ENCODE measurements at regions not wholly inside any gene's neighbourhood (a gene's known extent, or its start where the extent isn't known, plus 50 kb on each side); places are given as distances from the start of the nearest gene placed in this dataset.

DNA sequence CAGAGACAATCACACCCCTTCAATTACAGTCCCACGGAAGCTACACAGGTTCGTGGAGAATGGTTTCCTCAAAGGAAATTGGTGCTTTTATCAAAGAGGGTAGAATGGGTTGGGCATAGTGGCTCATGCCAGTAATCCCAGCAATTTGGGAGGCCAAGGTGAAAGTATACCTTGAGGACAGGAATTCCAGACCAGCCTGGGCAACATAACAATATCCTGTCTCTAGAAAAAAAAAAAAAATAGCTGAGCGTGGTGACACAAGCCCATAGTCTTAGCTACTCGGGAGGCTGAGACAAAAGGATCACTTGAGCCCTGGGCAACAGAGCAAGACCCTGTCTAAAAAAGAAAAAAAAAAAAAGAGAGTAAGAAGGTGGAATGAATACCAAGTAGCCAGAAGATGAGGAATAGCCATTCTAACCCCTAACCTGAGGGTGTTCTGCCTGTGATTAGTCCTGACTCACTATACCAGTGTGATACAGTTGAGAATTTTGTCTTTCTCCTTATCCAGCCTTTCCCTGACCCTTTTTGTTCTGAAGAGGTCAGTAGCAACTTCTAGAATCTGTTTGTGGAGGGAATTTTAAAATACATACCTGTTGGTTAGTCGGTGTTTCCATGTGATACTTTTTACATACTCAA, 283.2 kb downstream of the MREG start:
- Histone ChIP-seq H3K27me3 (no peaks in the 10 kb centered on the region), H3K4me1 (no peaks in the 10 kb centered on the region), H3K27ac (no peak overlapping the region), H3K9me3 (no peaks in the 10 kb centered on the region), H3K4me3 (no peak overlapping the region), H3K36me3 (no peaks in the 10 kb centered on the region)
- no peak for TF ChIP-seq POLR2A (IDR thresholded peaks at IDR 0.05)
- TF ChIP-seq, protein P1, sequence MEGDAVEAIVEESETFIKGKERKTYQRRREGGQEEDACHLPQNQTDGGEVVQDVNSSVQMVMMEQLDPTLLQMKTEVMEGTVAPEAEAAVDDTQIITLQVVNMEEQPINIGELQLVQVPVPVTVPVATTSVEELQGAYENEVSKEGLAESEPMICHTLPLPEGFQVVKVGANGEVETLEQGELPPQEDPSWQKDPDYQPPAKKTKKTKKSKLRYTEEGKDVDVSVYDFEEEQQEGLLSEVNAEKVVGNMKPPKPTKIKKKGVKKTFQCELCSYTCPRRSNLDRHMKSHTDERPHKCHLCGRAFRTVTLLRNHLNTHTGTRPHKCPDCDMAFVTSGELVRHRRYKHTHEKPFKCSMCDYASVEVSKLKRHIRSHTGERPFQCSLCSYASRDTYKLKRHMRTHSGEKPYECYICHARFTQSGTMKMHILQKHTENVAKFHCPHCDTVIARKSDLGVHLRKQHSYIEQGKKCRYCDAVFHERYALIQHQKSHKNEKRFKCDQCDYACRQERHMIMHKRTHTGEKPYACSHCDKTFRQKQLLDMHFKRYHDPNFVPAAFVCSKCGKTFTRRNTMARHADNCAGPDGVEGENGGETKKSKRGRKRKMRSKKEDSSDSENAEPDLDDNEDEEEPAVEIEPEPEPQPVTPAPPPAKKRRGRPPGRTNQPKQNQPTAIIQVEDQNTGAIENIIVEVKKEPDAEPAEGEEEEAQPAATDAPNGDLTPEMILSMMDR (IDR thresholded peaks at IDR 0.05), result no peak
- no peak for DNase-seq

DNA sequence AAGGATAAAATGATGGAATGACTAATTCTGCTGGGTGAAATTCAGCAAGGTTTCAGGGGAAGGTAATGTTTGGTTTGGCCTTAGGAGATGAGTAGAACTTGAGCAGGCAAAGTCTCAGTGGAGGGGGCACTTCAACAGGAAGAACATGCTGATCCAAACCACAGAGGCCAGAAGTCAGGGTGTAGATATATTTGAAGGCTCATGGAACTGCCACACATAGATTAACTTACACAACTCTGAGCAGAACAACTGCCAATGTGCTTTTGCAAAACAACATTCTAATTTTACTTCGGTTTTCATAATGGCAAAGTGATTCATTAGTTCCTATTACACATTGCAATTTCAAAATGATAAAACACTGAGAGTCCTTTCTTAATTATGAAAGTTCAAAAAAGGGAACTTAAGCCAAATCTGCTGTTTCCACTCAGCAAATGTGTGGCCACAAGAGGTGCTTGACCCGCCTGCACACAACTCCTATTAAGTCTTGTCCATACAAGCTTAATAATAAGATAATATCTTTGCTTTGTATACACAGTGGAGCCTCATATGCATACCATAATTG, 284.8 kb downstream of the MREG start:
- TF ChIP-seq POLR2A (IDR thresholded peaks at IDR 0.05), result no peak
- TF ChIP-seq, protein P1 (IDR thresholded peaks at IDR 0.05), result no peak
- DNase-seq, result no peak

DNA sequence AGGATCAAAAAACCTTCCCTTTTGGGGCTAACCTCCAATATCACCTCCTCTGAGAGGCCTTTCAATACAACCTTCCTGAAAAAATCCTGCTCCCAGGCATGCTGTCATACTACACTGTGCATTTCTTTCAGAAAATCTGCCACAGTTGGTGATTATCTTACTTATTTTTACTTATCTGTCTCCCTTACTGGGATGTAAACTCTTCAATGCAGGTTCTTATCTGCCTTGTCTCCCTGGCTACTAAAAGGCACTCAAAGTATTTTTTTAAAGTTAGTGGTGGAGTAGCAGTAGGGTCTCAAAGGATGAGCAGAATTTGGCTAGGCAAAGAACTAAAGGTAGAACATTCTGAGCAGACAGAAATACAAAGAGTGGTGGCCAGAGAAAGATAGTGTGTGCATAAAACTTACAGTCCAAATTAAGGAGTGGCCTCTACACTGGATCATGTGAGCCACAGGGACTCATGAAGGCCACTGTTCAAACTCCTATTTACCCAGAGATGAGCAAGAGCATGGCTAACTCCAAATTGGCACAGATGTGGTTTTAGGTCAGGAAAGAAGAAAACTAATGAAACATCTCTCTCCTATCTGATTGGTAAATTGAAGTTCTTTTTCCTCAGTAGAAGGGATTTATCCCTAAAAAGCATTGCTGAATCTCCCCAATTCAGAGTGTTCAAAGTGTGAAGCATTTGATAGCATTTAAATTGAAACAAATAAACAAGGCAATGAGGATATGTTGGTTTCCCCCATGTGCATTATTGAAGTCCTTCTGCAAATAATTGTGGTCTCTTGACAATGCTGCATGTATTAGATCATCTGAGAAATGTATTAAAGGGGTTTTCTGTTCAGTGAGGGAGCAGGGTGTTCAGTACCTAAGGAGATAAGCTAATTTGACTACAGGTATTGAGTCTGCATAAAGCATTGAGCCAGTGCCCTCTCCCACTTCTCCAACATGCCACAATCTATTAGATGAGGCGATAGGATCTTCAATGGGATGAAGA, 285.5 kb downstream of the MREG start:
- H3K9me3 ChIP-seq, result no peaks in the 10 kb centered on the region
- DNase-seq, result no peak
- no peaks in the 10 kb centered on the region for H3K36me3 ChIP-seq
- H3K4me1 ChIP-seq, result no peaks in the 10 kb centered on the region
- H3K4me3 ChIP-seq, result no peak overlapping the region
- TF ChIP-seq, protein P1 (IDR thresholded peaks at IDR 0.05), result no peak
- TF ChIP-seq POLR2A (IDR thresholded peaks at IDR 0.05), result no peak
- no peaks in the 10 kb centered on the region for H3K27me3 ChIP-seq
- peak overlapping the region in 1 of 4 donors; percentile 19 for H3K27ac ChIP-seq

More for the DNA sequence above, 284.8 kb downstream of the MREG start:
- Histone ChIP-seq H3K4me3 (no peak overlapping the region), H3K27ac (peak overlapping the region in 1 of 4 donors; percentile 19), H3K36me3 (no peaks in the 10 kb centered on the region), H3K9me3 (no peaks in the 10 kb centered on the region), H3K4me1 (no peaks in the 10 kb centered on the region), H3K27me3 (no peaks in the 10 kb centered on the region)

DNA sequence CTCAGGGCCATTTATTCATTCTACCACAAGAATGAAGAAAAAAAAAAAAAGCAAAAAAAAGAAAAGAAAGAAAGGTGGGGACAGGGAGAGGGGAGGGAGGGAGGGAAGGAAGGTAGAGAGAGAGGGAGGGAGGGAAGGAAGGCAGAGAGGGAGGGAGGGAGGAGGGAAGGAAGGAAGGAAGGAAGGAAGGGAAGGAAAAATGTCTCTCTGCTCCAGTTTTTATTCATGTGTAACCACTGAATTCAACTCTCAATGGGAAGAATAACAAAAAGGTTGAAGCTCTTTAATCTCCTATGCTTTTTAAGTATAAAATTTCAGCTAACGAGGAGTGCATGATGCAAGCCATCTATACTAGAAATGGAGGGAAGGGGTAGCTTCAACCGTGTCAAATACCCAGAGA, 287.3 kb downstream of the MREG start:
- Histone ChIP-seq H3K4me1 (no peaks in the 10 kb centered on the region), H3K36me3 (no peaks in the 10 kb centered on the region), H3K4me3 (no peak overlapping the region), H3K27me3 (no peaks in the 10 kb centered on the region), H3K27ac (no peak overlapping the region), H3K9me3 (no peaks in the 10 kb centered on the region)
- TF ChIP-seq POLR2A (IDR thresholded peaks at IDR 0.05), result no peak
- TF ChIP-seq, protein P1 (IDR thresholded peaks at IDR 0.05), result no peak
- DNase-seq, result no peak

DNA sequence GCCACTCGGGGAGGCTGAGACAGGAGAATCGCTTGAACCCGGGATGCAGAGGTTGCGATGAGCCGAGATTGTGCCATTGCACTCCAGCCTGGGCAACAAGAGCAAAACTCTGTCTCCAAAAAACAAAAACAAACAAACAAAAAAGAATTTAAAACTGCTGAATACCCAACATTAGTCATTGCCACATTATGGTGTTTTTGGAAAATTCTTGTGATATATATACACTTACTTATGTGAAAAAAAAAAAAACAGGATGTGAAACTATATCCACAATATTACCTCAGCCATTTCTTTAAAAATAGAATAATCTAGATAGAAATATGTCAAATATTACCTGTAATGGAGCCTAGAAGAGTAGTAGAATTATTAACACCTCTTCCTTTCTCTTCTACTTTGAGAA, 288.3 kb upstream of the FN1 start:
- TF ChIP-seq POLR2A (IDR thresholded peaks at IDR 0.05), result no peak
- TF ChIP-seq, protein P1 (IDR thresholded peaks at IDR 0.05), result no peak
- no peaks in the 10 kb centered on the region for H3K4me1 ChIP-seq
- H3K36me3 ChIP-seq, result no peaks in the 10 kb centered on the region
- no peak overlapping the region for H3K27ac ChIP-seq
- DNase-seq, result no peak
- no peaks in the 10 kb centered on the region for H3K9me3 ChIP-seq
- H3K27me3 ChIP-seq, result no peaks in the 10 kb centered on the region
- no peak overlapping the region for H3K4me3 ChIP-seq
